NCI-H1694 treated with DMSO at 0.1 percent for 48 hours (cell line): ENCODE measurements at regions not wholly inside any gene's neighbourhood (a gene's known extent, or its start where the extent isn't known, plus 50 kb on each side); places are given as distances from the start of the nearest gene placed in this dataset.

ENCODE experiments used
- DNase-seq: peaks from one replicate; lab custom pipeline; 2025; lab: John Stamatoyannopoulos, UW

GRCh38 chr3:81967393-81967792, 205.9 kb upstream of the GBE1 start:
- DNase-seq: no peak

GRCh38 chr3:81965696-81966095, 204.3 kb upstream of the GBE1 start:
- DNase-seq: no peak

- no peak for DNase-seq
Measured at GRCh38 chr3:81962396-81962795, 201.0 kb upstream of the GBE1 start.

GRCh38 chr3:81958972-81959640, 197.7 kb upstream of the GBE1 start:
- DNase-seq: no peak

GRCh38 chr3:81955878-81956277, 194.4 kb upstream of the GBE1 start:
- DNase-seq: no peak

GRCh38 chr3:81953111-81953510, 191.7 kb upstream of the GBE1 start:
- DNase-seq: no peak

- no peak for DNase-seq
Measured at GRCh38 chr3:81952141-81952540, 190.7 kb upstream of the GBE1 start.

GRCh38 chr3:81951636-81952035, 190.2 kb upstream of the GBE1 start:
- DNase-seq: no peak

- no peak for DNase-seq
Measured at GRCh38 chr3:81951106-81951505, 189.7 kb upstream of the GBE1 start.

- DNase-seq: no peak
Measured at GRCh38 chr3:81947359-81947758, 185.9 kb upstream of the GBE1 start.

- no peak for DNase-seq
Measured at GRCh38 chr3:81938681-81939080, 177.2 kb upstream of the GBE1 start.

GRCh38 chr3:81936817-81937216, 175.4 kb upstream of the GBE1 start:
- no peak for DNase-seq

- DNase-seq: no peak
Measured at GRCh38 chr3:81932681-81933080, 171.2 kb upstream of the GBE1 start.

- no peak for DNase-seq
Measured at GRCh38 chr3:81931265-81932251, 170.1 kb upstream of the GBE1 start.

GRCh38 chr3:81929697-81930096, 168.3 kb upstream of the GBE1 start:
- no peak for DNase-seq

GRCh38 chr3:81927811-81928210, 166.4 kb upstream of the GBE1 start:
- no peak for DNase-seq

GRCh38 chr3:81925385-81925784, 163.9 kb upstream of the GBE1 start:
- no peak for DNase-seq

GRCh38 chr3:81923038-81923437, 161.6 kb upstream of the GBE1 start:
- no peak for DNase-seq

GRCh38 chr3:81922404-81922803, 161.0 kb upstream of the GBE1 start:
- no peak for DNase-seq

GRCh38 chr3:81920816-81921215, 159.4 kb upstream of the GBE1 start:
- DNase-seq: peak; percentile 29

- DNase-seq: no peak
Measured at GRCh38 chr3:81916890-81917289, 155.4 kb upstream of the GBE1 start.

GRCh38 chr3:81913886-81914663, 152.6 kb upstream of the GBE1 start:
- no peak for DNase-seq

GRCh38 chr3:81911221-81911620, 149.8 kb upstream of the GBE1 start:
- no peak for DNase-seq
